GM18868 (cell line): ENCODE measurements at regions not wholly inside any gene's neighbourhood (a gene's known extent, or its start where the extent isn't known, plus 50 kb on each side); places are given as distances from the start of the nearest gene placed in this dataset.

Source experiments
- ATAC-seq: cut with Tn5 transposase; IDR thresholded peaks from one replicate; pipeline ENCODE4 v1.9.1; 2021; ENCODE audit warnings: mild to moderate bottlenecking, moderate library complexity; ENCODE audit not compliant: unreplicated experiment

- ATAC-seq = no peak
These were observed 388.7 kb upstream of the TBX3 start for GRCh38 chr12:115072712-115073111.

DNA sequence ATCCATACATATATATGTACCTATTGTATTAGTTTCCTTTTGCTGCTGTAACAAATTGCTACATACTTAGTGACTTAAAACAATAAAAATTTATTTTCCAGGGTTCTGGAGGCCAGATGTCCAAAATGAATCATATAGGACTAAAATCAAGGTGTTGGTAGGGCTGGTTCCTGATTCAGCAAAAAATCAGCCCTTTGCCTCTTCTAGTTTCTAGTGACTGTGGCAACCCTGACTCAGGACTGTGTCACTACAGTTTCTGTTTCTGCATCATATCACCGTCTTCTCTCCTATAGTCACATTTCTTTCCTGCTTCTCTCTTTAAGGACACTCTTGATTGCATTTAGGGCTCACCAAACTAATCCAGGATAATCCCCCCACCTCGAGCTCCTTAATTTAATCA is 386.3 kb upstream of the TBX3 start:
- ATAC-seq = no peak

- no peak for ATAC-seq
These were observed 380.3 kb upstream of the TBX3 start for GRCh38 chr12:115064296-115064695.

GRCh38 chr12:115062741-115063140 is 378.8 kb upstream of the TBX3 start:
- no peak for ATAC-seq

DNA sequence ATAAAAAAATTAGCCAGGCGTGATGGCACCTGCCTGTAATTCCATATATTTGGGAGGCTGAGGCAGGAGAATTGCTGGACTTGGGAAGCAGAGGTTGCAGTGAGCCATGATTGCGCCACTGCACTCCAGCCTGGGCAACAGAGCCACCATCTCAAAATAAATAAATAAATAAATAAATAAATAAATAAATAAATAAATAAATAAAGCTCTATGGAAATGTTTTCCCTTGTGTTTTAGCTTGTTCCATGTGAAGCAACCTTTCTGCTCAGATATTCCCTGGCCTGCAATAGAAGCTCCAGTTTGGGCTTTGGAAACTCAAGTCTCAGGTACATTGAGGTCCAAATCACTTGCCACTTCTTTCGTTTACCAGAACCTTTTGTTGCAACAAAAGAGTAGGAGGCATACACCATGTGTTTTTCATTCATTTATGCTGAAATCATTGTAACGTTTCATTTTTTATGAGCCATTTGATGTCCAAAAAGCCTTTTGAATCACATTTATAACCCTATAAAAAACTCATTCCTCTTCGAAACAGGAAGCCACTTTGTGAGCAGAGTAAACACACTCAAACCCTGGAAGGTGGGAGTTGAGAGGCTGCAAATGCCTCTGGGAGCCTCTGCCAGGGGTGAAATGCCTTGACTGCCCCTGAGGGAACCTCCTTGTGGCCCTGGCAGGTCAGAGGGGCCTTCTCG is 376.6 kb upstream of the TBX3 start:
- no peak for ATAC-seq

GRCh38 chr12:115057445-115057844 is 373.5 kb upstream of the TBX3 start:
- no peak for ATAC-seq

DNA sequence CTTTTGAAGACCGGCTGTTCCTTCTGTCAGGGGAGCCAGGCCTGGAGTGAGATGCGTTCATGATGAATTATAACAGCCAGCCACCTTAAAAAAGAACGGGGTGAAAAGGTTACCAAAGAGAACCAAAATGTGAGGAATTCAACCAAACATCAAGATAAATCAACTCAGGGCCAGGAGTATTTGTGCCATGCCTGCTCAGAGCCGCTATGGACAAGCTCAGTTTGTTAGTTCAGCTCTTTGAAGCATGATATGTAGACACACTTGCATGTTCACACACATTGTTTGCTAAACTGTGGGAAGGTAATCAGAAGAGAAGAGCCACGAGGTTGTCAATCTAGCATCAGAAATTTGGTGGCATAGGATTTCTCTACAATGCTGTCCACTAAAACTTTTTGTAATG is 367.4 kb upstream of the TBX3 start:
- no peak for ATAC-seq

DNA sequence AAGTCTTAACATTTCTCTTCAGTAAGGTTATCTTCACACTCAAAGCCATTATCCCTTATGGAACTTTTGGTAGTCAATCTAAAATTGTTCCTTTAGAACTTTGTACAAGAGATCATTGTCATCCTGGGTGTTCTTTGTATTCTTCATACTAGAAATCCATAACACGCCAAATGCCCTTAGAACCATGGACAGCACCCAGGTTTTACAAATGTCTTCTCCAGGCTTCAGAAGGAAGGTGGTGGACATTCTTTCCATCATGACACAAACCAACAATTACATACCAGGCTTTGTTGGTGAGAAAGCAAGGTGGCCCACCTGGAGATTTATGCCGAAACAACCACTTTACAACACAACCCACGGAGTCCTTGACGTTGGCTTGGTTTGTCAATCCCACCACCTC is 365.6 kb upstream of the TBX3 start:
- ATAC-seq = no peak

DNA sequence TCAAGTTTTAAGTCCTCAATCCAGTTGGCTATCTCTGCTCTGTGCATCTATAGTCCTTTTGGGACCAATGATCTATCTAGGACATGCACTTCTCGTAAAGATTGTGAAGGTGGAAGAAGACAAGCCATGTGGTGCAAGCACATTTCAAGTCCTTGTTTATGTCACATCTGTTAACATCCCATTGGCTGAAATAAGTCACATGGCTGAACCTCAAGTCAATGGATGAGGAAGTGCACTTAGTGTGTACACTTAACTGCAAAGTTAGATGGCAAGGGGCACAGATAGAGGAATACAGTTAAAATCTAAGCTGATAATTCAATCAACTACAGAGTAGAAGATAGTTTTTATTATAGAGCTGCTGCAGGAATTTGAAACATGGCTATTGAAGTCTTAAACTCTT is 362.8 kb upstream of the TBX3 start:
- ATAC-seq = no peak

GRCh38 chr12:115044073-115044472 is 360.1 kb upstream of the TBX3 start:
- no peak for ATAC-seq

DNA sequence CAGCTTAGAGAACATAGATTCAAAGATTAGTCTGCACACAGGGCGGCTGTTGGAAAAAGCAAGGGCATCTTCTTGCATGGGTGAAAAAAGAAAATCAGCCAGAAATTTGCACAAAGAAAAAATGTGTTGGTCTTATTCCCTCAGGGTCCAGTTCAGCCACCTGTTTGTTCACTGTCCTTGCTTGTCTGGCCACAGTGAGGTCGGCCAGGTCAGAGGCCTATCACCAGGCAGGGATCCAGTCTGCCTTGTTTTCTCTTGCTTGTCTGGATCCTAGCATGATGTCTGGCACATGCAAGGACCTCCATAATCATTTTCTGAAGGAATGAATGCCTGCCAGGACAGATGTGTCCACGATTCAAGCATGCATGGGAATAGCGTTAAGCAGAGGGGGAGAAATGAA is 359.1 kb upstream of the TBX3 start:
- ATAC-seq = no peak

DNA sequence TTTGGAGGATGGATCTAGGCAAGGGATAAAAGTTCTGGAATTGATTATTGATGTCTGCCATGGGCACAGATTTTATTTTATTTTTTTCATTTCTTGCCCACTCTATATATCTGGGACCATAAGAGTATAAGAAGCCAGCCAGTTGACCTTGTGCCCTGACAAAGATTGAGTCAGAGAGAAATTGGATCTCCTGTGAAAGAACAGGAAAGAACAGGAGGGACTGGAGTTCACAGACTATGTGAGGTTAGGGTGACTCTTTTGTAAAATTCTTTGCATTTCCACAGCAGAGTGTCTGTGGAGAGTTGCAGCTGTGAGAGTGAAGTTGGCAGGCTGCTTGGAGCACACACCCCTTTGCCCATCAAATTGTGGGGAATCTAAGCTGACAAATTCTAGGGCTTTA is 358.4 kb upstream of the TBX3 start:
- no peak for ATAC-seq

DNA sequence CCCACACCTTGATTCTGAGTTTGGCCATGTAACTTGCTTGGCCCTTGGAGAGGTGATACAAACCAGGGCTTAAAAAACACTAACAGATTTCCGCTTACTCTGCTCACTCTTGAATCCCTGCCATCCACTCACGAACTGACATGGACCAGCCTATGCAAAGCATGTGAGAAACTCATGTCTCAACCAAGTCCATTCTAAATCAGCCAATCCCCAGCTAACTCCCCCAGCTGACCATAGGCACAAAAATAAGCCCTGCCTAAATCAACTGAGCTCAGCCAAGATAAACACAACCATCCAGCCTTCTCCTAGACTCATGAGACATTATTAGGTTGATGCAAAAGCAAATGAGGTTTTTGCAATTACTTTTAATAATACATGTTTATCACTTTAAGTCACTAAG is 353.9 kb upstream of the TBX3 start:
- no peak for ATAC-seq

GRCh38 chr12:115035535-115036107 is 351.6 kb upstream of the TBX3 start:
- ATAC-seq = no peak

DNA sequence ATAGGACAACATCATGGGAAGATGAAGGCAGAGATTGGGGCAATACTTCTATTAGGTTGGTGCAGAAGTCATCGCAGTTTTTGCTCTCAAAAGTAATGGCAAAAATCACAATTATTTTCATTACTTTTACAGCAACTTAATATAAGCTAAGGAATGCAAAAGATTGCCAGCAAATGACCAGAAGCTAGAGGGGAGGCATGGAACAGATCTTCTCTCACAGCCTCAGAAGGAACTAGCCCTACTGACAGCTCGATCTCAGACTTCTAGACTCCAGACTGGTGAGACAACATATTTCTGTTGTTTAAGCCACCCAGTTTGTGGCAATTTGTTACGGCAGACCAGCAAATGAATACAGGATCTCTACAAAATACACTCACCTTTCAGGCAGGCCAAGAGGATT is 348.5 kb upstream of the TBX3 start:
- ATAC-seq = no peak

DNA sequence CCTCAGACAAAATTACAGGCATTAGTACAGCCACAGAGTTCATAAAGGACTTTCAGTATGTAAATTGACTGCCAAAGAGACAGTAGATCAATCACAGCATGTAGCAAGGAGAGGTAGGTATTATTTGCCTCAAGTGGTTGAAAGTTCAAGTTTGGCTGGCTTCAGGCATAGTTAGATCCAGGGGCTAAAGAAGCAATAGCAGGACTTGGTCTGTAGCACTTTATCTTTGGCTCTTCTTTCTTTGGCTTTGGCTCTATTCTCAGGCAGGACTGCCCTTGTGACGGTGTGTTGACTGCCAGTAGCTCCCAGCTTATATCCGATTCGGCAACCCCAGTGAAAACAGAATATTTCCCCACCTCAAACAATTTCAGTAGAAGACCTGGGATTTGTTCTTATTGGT is 346.0 kb upstream of the TBX3 start:
- ATAC-seq = no peak

GRCh38 chr12:115024531-115024930 is 340.6 kb upstream of the TBX3 start:
- ATAC-seq = no peak

- ATAC-seq = no peak
These were observed 339.6 kb upstream of the TBX3 start for GRCh38 chr12:115023279-115024265.

- no peak for ATAC-seq
These were observed 336.1 kb upstream of the TBX3 start for GRCh38 chr12:115020091-115020490.

DNA sequence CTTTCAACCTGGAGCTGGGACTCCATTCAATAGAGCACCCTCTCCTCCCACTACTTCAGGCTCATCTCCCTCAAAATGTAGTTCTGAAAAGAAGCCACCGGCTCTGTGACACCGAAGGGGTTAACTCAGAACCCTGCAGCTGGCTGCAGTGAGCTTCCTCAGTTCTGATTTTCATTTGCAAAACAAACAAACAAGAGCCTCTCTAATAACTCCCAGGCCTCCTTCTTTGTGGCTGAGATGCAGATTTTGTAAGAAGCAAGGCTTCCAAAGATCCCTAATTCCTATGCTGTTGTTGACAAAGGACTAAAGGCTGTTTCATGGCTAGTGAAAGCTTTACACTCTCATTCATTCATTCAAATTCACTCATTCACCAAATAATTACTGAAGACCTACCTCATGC is 333.4 kb upstream of the TBX3 start:
- no peak for ATAC-seq

DNA sequence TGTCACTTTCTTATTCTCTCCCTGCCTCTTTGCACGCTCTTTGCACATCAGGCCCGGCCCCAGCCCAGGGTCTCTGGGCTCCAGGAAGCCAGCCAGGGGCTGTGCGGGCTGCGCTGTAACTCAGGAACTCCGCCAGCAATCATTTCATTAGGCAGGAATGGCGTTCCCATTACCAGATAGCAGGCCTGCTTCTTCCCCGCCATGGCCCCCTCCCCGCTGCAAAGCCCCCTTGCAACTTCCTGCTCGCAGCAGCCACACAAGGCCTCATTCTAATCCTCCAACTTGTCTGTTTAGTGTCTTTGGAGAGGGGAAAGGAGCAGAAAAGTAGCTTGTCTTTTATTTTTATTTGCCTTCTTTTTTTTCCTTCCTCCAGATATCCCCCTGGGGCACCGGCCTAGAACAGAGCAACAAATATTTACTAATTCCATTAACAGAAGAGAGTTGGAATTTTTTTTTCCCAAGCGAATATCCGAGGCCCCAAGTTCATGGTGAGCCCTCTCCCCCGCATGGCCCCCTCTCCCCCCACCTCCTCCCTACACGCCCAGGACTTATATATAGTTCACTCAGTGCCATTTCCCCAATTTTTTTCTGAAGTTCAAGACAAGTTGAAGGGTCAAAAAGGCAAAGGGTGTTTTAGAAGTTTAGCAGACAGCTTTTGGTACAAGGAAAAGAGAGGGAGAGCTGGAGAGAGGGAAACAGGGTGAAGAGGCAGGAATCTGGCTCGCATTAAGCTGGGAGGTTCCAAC is 329.4 kb upstream of the TBX3 start:
- no peak for ATAC-seq
